ENCODE measurements at regions not wholly inside any gene's neighbourhood (a gene's known extent, or its start where the extent isn't known, plus 50 kb on each side); places are given as distances from the start of the nearest gene placed in this dataset.

DNA sequence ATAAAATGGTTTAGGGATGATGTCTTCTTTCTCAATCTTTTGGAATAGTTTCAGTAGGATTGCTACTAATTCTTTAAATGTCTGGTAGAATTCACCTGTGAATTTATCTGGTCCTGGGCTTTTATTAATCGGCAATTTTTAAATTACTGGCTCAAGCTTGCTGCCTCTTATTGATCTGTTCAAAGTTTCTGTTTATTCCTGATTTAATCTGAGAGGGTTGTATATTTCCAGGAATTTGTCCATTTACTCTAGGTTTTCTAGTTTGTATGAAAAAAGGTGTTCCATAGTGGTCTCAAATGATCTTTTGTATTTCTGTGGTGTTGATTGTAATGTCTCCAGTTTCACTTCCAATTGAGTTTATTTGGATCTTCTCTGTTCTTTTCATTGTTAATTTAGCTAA is 617.8 kb downstream of the LTN1 start:
- DNase-seq (ENCODE audit: low spot score) = no peak
- H3K27ac ChIP-seq = no peak overlapping the region
- TF ChIP-seq CTCF (IDR thresholded peaks at IDR 0.05) = no peak

DNA sequence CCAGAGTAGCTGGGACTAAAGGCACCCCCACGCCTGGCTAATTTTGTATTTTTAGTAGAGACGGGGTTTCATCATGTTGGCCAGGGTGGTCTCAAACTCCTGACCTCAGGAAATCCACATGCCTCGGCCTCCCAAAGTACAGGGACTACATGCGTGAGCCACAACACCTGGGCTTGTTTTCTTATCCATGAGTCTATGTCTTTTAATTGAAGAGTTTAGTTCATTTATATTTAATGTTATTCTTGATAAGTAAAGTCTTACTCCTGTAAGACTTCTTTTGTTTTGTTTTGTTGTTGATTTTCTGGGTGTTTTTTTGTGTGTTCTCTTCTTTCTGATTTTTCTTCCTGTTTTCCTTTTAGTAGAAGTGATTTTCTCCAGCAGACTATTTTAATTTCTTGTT is 621.0 kb downstream of the LTN1 start:
- Histone ChIP-seq H3K27ac (no peak overlapping the region), H3K4me3 (no peak overlapping the region)
- DNase-seq (ENCODE audit: low spot score) = no peak
- TF ChIP-seq CTCF (IDR thresholded peaks at IDR 0.05) = no peak

More for the DNA sequence above, 617.8 kb downstream of the LTN1 start:
- H3K4me3 ChIP-seq = no peak overlapping the region

GRCh38 chr21:28359300-28359699 is 633.4 kb downstream of the LTN1 start:
- H3K4me3 ChIP-seq = no peak overlapping the region
- TF ChIP-seq CTCF (IDR thresholded peaks at IDR 0.05) = no peak
- DNase-seq (ENCODE audit: low spot score) = no peak
- no peak overlapping the region for H3K27ac ChIP-seq

GRCh38 chr21:28358702-28359101 is 634.0 kb downstream of the LTN1 start:
- DNase-seq (ENCODE audit: low spot score) = no peak
- no peak for TF ChIP-seq CTCF (IDR thresholded peaks at IDR 0.05)
- Histone ChIP-seq H3K27ac (no peak overlapping the region), H3K4me3 (no peak overlapping the region)

GRCh38 chr21:28358170-28358569 is 634.5 kb downstream of the LTN1 start:
- no peak for TF ChIP-seq CTCF (IDR thresholded peaks at IDR 0.05)
- Histone ChIP-seq H3K4me3 (no peak overlapping the region), H3K27ac (no peak overlapping the region)
- no peak for DNase-seq (ENCODE audit: low spot score)

DNA sequence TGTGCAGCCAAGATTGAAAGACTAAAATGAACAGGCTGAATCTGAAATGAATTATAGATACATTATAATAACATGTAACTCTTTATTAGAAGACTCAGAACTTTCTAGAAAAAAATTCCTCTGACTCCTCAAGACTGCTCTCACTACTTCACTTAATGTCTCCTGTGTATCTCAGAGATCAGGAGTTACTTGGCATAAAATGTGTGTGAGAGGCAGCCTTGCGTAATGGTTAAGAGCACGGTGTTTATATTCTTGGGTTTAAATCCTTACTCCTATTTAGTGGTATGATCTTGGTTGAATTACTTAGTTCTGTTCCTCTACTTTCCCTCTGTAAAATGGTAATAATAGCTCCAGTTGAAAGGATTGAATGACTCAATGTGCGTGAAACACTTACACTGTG is 634.9 kb downstream of the LTN1 start:
- Histone ChIP-seq H3K27ac (no peak overlapping the region), H3K4me3 (no peak overlapping the region)
- TF ChIP-seq CTCF (IDR thresholded peaks at IDR 0.05) = no peak
- no peak for DNase-seq (ENCODE audit: low spot score)

GRCh38 chr21:28356422-28356821 is 636.3 kb downstream of the LTN1 start:
- Histone ChIP-seq H3K27ac (no peak overlapping the region), H3K4me3 (no peak overlapping the region)
- no peak for DNase-seq (ENCODE audit: low spot score)
- no peak for TF ChIP-seq CTCF (IDR thresholded peaks at IDR 0.05)

Measured in coronary artery (tissue), 2 donors.